ENCODE measurements at regions not wholly inside any gene's neighbourhood (a gene's known extent, or its start where the extent isn't known, plus 50 kb on each side); places are given as distances from the start of the nearest gene placed in this dataset.

- Mint-ChIP-seq H3K27me3 (ENCODE audit: unreplicated experiment) (peaks cover 2% of the 10 kb centered on the region), H3K9me3 (ENCODE audit: unreplicated experiment) (peaks cover 1% of the 10 kb centered on the region), H3K27ac (ENCODE audit: unreplicated experiment) (no peak overlapping the region), H3K36me3 (ENCODE audit: unreplicated experiment) (peaks cover 6% of the 10 kb centered on the region), H3K4me3 (ENCODE audit: unreplicated experiment) (no peak overlapping the region), H3K4me1 (ENCODE audit: low read depth, unreplicated experiment) (no peaks in the 10 kb centered on the region)
- no peak for DNase-seq
- TF ChIP-seq CTCF (IDR thresholded peaks at IDR 0.05; ENCODE audit: partially characterized antibody, unreplicated experiment): no peak
Measured at GRCh38 chr16:8199390-8199789, 390.9 kb downstream of the TMEM114 start.

GRCh38 chr16:8194794-8195193, 395.5 kb downstream of the TMEM114 start:
- DNase-seq: peak; percentile 59
- no peak overlapping the region for H3K27ac Mint-ChIP-seq (ENCODE audit: unreplicated experiment)
- H3K4me3 Mint-ChIP-seq (ENCODE audit: unreplicated experiment): no peak overlapping the region
- peaks cover 6% of the 10 kb centered on the region for H3K36me3 Mint-ChIP-seq (ENCODE audit: unreplicated experiment)
- peaks cover 5% of the 10 kb centered on the region for H3K9me3 Mint-ChIP-seq (ENCODE audit: unreplicated experiment)
- no peaks in the 10 kb centered on the region for H3K4me1 Mint-ChIP-seq (ENCODE audit: low read depth, unreplicated experiment)
- peak; percentile 70 for TF ChIP-seq CTCF (IDR thresholded peaks at IDR 0.05; ENCODE audit: partially characterized antibody, unreplicated experiment)
- peaks cover 3% of the 10 kb centered on the region for H3K27me3 Mint-ChIP-seq (ENCODE audit: unreplicated experiment)

DNA sequence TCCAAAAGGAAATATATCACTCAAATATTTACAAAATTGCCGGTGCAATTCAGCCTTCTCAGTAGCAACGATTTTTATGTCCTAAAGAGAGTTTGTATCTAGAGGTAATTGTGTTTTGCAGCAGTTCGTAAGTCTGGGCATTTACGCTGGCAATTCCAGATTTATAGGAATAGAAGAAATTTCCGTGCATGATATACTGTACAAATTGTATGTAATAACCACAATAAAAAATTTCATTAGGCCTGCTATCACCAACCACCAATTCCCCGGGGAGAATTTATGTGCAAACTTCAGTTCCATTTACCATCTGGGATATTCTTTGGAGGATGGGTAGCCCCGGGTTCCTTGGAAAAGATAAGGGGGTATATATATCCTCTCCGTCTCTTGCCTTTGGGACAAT, 401.5 kb downstream of the TMEM114 start:
- Mint-ChIP-seq H3K27ac (ENCODE audit: unreplicated experiment) (no peak overlapping the region), H3K36me3 (ENCODE audit: unreplicated experiment) (no peaks in the 10 kb centered on the region), H3K4me3 (ENCODE audit: unreplicated experiment) (no peak overlapping the region), H3K4me1 (ENCODE audit: low read depth, unreplicated experiment) (peaks cover 2% of the 10 kb centered on the region), H3K9me3 (ENCODE audit: unreplicated experiment) (peaks cover 5% of the 10 kb centered on the region), H3K27me3 (ENCODE audit: unreplicated experiment) (peaks cover 2% of the 10 kb centered on the region)
- TF ChIP-seq CTCF (IDR thresholded peaks at IDR 0.05; ENCODE audit: partially characterized antibody, unreplicated experiment): no peak
- DNase-seq: no peak

DNA sequence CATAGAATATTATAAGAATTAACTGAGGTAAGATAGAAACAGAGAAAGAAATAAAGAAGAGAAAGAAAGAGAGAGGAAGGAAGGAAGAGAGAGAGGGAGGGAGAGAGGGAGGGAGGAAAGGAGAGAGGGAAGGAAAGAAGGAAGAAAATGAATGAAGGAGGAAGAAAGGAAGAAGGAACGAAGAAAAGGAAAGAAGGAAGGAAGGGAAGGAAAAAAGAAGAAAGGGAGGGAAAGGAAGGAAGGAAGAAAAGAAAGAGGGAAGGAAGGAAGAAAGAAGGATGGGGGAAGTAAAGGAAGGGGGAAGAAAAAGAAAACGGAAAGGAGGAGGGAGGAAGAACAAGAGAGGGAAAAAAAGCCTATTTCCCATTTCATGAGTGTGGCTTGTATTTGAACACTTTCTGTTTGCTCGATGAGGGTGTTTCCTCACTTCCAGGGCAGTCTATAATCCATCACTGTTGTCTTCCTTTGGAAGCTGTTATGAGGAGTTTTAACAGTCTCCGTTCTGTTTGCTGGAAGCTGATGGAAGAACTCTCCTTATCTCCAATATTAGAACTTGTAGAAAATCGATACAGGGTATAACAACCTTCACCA, 402.4 kb downstream of the TMEM114 start:
- Mint-ChIP-seq H3K36me3 (ENCODE audit: unreplicated experiment) (no peaks in the 10 kb centered on the region), H3K4me1 (ENCODE audit: low read depth, unreplicated experiment) (peaks cover 2% of the 10 kb centered on the region), H3K27ac (ENCODE audit: unreplicated experiment) (no peak overlapping the region), H3K4me3 (ENCODE audit: unreplicated experiment) (no peak overlapping the region), H3K9me3 (ENCODE audit: unreplicated experiment) (peaks cover 7% of the 10 kb centered on the region), H3K27me3 (ENCODE audit: unreplicated experiment) (peaks cover 2% of the 10 kb centered on the region)
- no peak for DNase-seq
- no peak for TF ChIP-seq CTCF (IDR thresholded peaks at IDR 0.05; ENCODE audit: partially characterized antibody, unreplicated experiment)

GRCh38 chr16:8184854-8185253, 405.5 kb downstream of the TMEM114 start:
- Mint-ChIP-seq H3K4me1 (ENCODE audit: low read depth, unreplicated experiment) (peaks cover 3% of the 10 kb centered on the region), H3K4me3 (ENCODE audit: unreplicated experiment) (no peak overlapping the region), H3K9me3 (ENCODE audit: unreplicated experiment) (peaks cover 3% of the 10 kb centered on the region), H3K27ac (ENCODE audit: unreplicated experiment) (no peak overlapping the region), H3K27me3 (ENCODE audit: unreplicated experiment) (peaks cover 5% of the 10 kb centered on the region), H3K36me3 (ENCODE audit: unreplicated experiment) (no peaks in the 10 kb centered on the region)
- DNase-seq: no peak
- no peak for TF ChIP-seq CTCF (IDR thresholded peaks at IDR 0.05; ENCODE audit: partially characterized antibody, unreplicated experiment)

Data from glutamatergic neuron (in vitro differentiated cells).